Left lung (tissue), 4 donors: ENCODE measurements at regions not wholly inside any gene's neighbourhood (a gene's known extent, or its start where the extent isn't known, plus 50 kb on each side); places are given as distances from the start of the nearest gene placed in this dataset.

Experiments
- ATAC-seq: fragments of 200-7000 bp; cut with Tn5 transposase; one replicate; pipeline ENCODE4 v1.9.1; 2020; ENCODE audit warnings: moderate library complexity
- DNase-seq, 4 donors: peaks; one replicate each; pipeline ENCODE4 v3.0.0-alpha.2; 2013 to 2020
- H3K27ac ChIP-seq, 2 donors: fragments of 200-600 bp; sonication (generic) in 1 of 2; one replicate each; pipeline versions ENCODE4 v1.5.0 to v1.8.0; 2020 to 2021
- H3K27me3 ChIP-seq, 2 donors: fragments of 200-600 bp; sonication (generic) in 1 of 2; one replicate each; pipeline versions ENCODE4 v1.5.0 to v1.8.0; 2020 to 2021
- H3K36me3 ChIP-seq, 2 donors: fragments of 200-600 bp; sonication (generic) in 1 of 2; one replicate each; pipeline versions ENCODE4 v1.5.0 to v1.8.0; 2020 to 2021
- H3K4me1 ChIP-seq, 2 donors: fragments of 200-600 bp; one replicate each; pipeline ENCODE4 v1.8.0; 2021
- H3K4me3 ChIP-seq, 2 donors: fragments of 200-600 bp; sonication (generic) in 1 of 2; one replicate each; pipeline versions ENCODE4 v1.5.0 to v1.8.0; 2020 to 2021; ENCODE audit warnings: mild to moderate bottlenecking in 1 of 2
- H3K9me3 ChIP-seq, 2 donors: fragments of 200-600 bp; sonication (generic) in 1 of 2; one replicate each; pipeline versions ENCODE4 v1.5.0 to v1.8.0; 2020 to 2021
- CTCF ChIP-seq, 2 donors: fragments of 200-600 bp; sonication (generic) in 1 of 2; IDR thresholded peaks; one replicate each; pipeline versions ENCODE4 v1.5.0 to v1.8.0; 2021; ENCODE audit warnings: antibody characterized with exemption in 2 of 2
- intact Hi-C, 2 donors: fragments of 100-400 bp; cut with DNase I; formaldehyde crosslinking; loops; one replicate each; pipeline versions ENCODE4 v1.11.2 to v1.14.2; 2022
- donor health status: DM: no; HTN: yes; CAD: no.
- donor health status: DM: no; HTN: no; CAD: no.

GRCh38 chr15:97791824-97792792 lies 168.4 kb upstream of the ARRDC4 start:
- Histone ChIP-seq H3K4me1 (no peaks in the 10 kb centered on the region), H3K27ac (no peak overlapping the region), H3K27me3 (no peaks in the 10 kb centered on the region), H3K36me3 (no peaks in the 10 kb centered on the region), H3K9me3 (no peaks in the 10 kb centered on the region), H3K4me3 (no peak overlapping the region)
- intact Hi-C loops = no loop called here
- TF ChIP-seq CTCF (IDR thresholded peaks at IDR 0.05) = no peak
- no peak for ATAC-seq
- DNase-seq = peak in 3 of 4 donors; percentile 24 to 34 (median 26)

- no peaks in the 10 kb centered on the region for H3K36me3 ChIP-seq
- no peak overlapping the region for H3K4me3 ChIP-seq
- DNase-seq (no peak), ATAC-seq (no peak)
- H3K9me3 ChIP-seq = no peaks in the 10 kb centered on the region
- H3K27ac ChIP-seq = no peak overlapping the region
- H3K4me1 ChIP-seq = no peaks in the 10 kb centered on the region
- intact Hi-C loops = no loop called here
- no peak for TF ChIP-seq CTCF (IDR thresholded peaks at IDR 0.05)
- H3K27me3 ChIP-seq = no peaks in the 10 kb centered on the region
These were observed 155.6 kb upstream of the ARRDC4 start for GRCh38 chr15:97804950-97805349.

- H3K4me1 ChIP-seq = no peaks in the 10 kb centered on the region
- no peak overlapping the region for H3K27ac ChIP-seq
- H3K9me3 ChIP-seq = peaks cover 0 to 12% of the 10 kb centered on the region in 2 donors
- ATAC-seq = no peak
- no peak for TF ChIP-seq CTCF (IDR thresholded peaks at IDR 0.05)
- DNase-seq = no peak
- H3K36me3 ChIP-seq = no peaks in the 10 kb centered on the region
- H3K4me3 ChIP-seq = no peak overlapping the region
- no peaks in the 10 kb centered on the region for H3K27me3 ChIP-seq
- intact Hi-C loops = no loop called here
These were observed 153.7 kb upstream of the ARRDC4 start for GRCh38 chr15:97806766-97807165.

- H3K9me3 ChIP-seq = peaks cover 0 to 18% of the 10 kb centered on the region in 2 donors
- no peak for TF ChIP-seq CTCF (IDR thresholded peaks at IDR 0.05)
- DNase-seq = no peak
- H3K36me3 ChIP-seq = no peaks in the 10 kb centered on the region
- no peak overlapping the region for H3K27ac ChIP-seq
- intact Hi-C loops = no loop called here
- no peak overlapping the region for H3K4me3 ChIP-seq
- ATAC-seq = no peak
- H3K4me1 ChIP-seq = no peaks in the 10 kb centered on the region
- no peaks in the 10 kb centered on the region for H3K27me3 ChIP-seq
These were observed 144.7 kb upstream of the ARRDC4 start for GRCh38 chr15:97815835-97816234.

- DNase-seq = no peak
These were observed 143.1 kb upstream of the ARRDC4 start for GRCh38 chr15:97817276-97817890.

More at GRCh38 chr15:97817276-97817890, 143.1 kb upstream of the ARRDC4 start:
- Histone ChIP-seq H3K4me1 (no peaks in the 10 kb centered on the region), H3K9me3 (peaks cover 0 to 3% of the 10 kb centered on the region in 2 donors), H3K4me3 (no peak overlapping the region), H3K27me3 (no peaks in the 10 kb centered on the region), H3K27ac (no peak overlapping the region), H3K36me3 (no peaks in the 10 kb centered on the region)
- no peak for ATAC-seq
- intact Hi-C loops = no loop called here
- TF ChIP-seq CTCF (IDR thresholded peaks at IDR 0.05) = no peak
